Urothelium cell line (cell line): ENCODE measurements at regions not wholly inside any gene's neighbourhood (a gene's known extent, or its start where the extent isn't known, plus 50 kb on each side); places are given as distances from the start of the nearest gene placed in this dataset.

Source experiments
- DNase-seq: peaks from one replicate; pipeline ENCODE4 v3.0.0; 2011; ENCODE audit warnings: low spot score, mixed read lengths
- FAIRE-seq: peaks from 2 replicates; lab custom pipeline; 2011; peaks lifted over from hg19 to GRCh38; lab: Jason Lieb, UNC

- DNase-seq = peak; percentile 46
- FAIRE-seq = no peak
Observed at GRCh38 chrX:43557792-43558191, 98.3 kb upstream of the MAOA start.

GRCh38 chrX:43559644-43560043 is 96.5 kb upstream of the MAOA start:
- peak; percentile 31 for DNase-seq
- FAIRE-seq = no peak

- FAIRE-seq = no peak
- DNase-seq = no peak
Observed at GRCh38 chrX:43560247-43560946, 95.7 kb upstream of the MAOA start.

- FAIRE-seq (no peak), DNase-seq (no peak)
Observed at GRCh38 chrX:43562372-43562771, 93.7 kb upstream of the MAOA start.

- FAIRE-seq (no peak), DNase-seq (no peak)
Observed at GRCh38 chrX:43564953-43565352, 91.1 kb upstream of the MAOA start.

GRCh38 chrX:43566170-43566569 is 89.9 kb upstream of the MAOA start:
- DNase-seq = no peak
- no peak for FAIRE-seq

- DNase-seq (no peak), FAIRE-seq (no peak)
Observed at GRCh38 chrX:43573441-43574015, 82.6 kb upstream of the MAOA start.

GRCh38 chrX:43580621-43581020 is 75.5 kb upstream of the MAOA start:
- no peak for FAIRE-seq
- DNase-seq = no peak

GRCh38 chrX:43581167-43581566 is 74.9 kb upstream of the MAOA start:
- DNase-seq (no peak), FAIRE-seq (no peak)

- FAIRE-seq = no peak
Observed at GRCh38 chrX:43581888-43582539, 74.1 kb upstream of the MAOA start.

GRCh38 chrX:43582540-43582913 is 73.6 kb upstream of the MAOA start:
- DNase-seq (no peak), FAIRE-seq (no peak)

More at GRCh38 chrX:43581888-43582539, 74.1 kb upstream of the MAOA start:
- DNase-seq = no peak

GRCh38 chrX:43585922-43586321 is 70.2 kb upstream of the MAOA start:
- FAIRE-seq = no peak

GRCh38 chrX:43586830-43587229 is 69.3 kb upstream of the MAOA start:
- FAIRE-seq (no peak), DNase-seq (no peak)

More at GRCh38 chrX:43585922-43586321, 70.2 kb upstream of the MAOA start:
- DNase-seq = no peak

- no peak for DNase-seq
- FAIRE-seq = no peak
Observed at GRCh38 chrX:43589735-43590134, 66.4 kb upstream of the MAOA start.

GRCh38 chrX:43590150-43590549 is 65.9 kb upstream of the MAOA start:
- no peak for FAIRE-seq
- no peak for DNase-seq

GRCh38 chrX:43592597-43592996 is 63.5 kb upstream of the MAOA start:
- FAIRE-seq = no peak
- no peak for DNase-seq

- DNase-seq (no peak), FAIRE-seq (no peak)
Observed at GRCh38 chrX:43595931-43596330, 60.2 kb upstream of the MAOA start.

- DNase-seq = no peak
- no peak for FAIRE-seq
Observed at GRCh38 chrX:43604753-43605152, 51.3 kb upstream of the MAOA start.

- FAIRE-seq = no peak
- no peak for DNase-seq
Observed at GRCh38 chrX:43605351-43605750, 50.7 kb upstream of the MAOA start.
